ENCODE measurements at regions not wholly inside any gene's neighbourhood (a gene's known extent, or its start where the extent isn't known, plus 50 kb on each side); places are given as distances from the start of the nearest gene placed in this dataset.

DNA sequence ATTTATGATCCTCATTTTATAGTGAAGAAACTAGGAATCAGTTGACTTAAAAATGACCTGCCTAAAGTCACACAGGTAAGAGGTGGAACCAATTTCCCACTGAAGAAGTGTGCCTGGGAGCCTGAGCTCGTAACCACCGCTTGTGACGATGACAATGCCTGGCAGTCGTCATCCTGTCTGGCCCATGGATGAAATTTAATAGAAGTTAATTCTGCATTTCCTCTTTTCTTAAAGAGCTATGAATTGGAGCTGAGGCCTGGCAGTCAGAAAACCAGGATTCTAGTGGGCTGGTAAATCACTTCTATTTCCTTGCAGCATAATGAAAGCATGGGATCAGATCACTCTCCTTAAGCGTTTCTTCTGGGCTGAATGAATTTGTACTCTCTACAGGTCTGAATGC is 200.0 kb upstream of the SGK1 start:
- TF ChIP-seq SNAI2 (CRISPR knock-in tag; IDR thresholded peaks at IDR 0.05) (peak; percentile 42; the same call in 1 of the 2 replicates), BACH2 (CRISPR knock-in tag; IDR thresholded peaks at IDR 0.05; ENCODE audit: borderline replicate concordance) (no peak), GLIS3 (CRISPR knock-in tag; IDR thresholded peaks at IDR 0.05) (no peak), PPARA (CRISPR knock-in tag; IDR thresholded peaks at IDR 0.05; ENCODE audit: borderline replicate concordance) (no peak)
- TF ChIP-seq, protein P1, sequence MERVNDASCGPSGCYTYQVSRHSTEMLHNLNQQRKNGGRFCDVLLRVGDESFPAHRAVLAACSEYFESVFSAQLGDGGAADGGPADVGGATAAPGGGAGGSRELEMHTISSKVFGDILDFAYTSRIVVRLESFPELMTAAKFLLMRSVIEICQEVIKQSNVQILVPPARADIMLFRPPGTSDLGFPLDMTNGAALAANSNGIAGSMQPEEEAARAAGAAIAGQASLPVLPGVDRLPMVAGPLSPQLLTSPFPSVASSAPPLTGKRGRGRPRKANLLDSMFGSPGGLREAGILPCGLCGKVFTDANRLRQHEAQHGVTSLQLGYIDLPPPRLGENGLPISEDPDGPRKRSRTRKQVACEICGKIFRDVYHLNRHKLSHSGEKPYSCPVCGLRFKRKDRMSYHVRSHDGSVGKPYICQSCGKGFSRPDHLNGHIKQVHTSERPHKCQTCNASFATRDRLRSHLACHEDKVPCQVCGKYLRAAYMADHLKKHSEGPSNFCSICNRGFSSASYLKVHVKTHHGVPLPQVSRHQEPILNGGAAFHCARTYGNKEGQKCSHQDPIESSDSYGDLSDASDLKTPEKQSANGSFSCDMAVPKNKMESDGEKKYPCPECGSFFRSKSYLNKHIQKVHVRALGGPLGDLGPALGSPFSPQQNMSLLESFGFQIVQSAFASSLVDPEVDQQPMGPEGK (CRISPR knock-in tag; IDR thresholded peaks at IDR 0.05; ENCODE audit: borderline replicate concordance) = no peak

Measured in SK-N-SH treated with all-trans-retinoic acid at 6 μM for 48 hours (cell line).